Stomach (tissue), 4 donors: ENCODE measurements at regions not wholly inside any gene's neighbourhood (a gene's known extent, or its start where the extent isn't known, plus 50 kb on each side); places are given as distances from the start of the nearest gene placed in this dataset.

Experiments used
- CTCF ChIP-seq, 7 experiments: fragments of 450-650 bp in 4 of 7; fragments of 200-600 bp in 3 of 7; sonication (generic) in 3 of 7; IDR thresholded peaks; one replicate each; pipeline ENCODE4 v1.5.1; 2016 to 2019; ENCODE audit warnings: antibody characterized with exemption in 7 of 7, control low read depth in 2 of 7, mild to moderate bottlenecking in 1 of 7
- EP300 ChIP-seq: sonication (generic); formaldehyde crosslinking; IDR thresholded peaks from one replicate; pipeline ENCODE4 v1.6.1; 2017; ENCODE audit warnings: antibody characterized with exemption
- POLR2A ChIP-seq, 4 donors: fragments of 450-650 bp; IDR thresholded peaks; one replicate each; pipeline ENCODE4 v1.6.1; 2016; ENCODE audit warnings: antibody characterized with exemption in 4 of 4, control low read depth in 2 of 4, mild to moderate bottlenecking in 1 of 4, moderate library complexity in 1 of 4
- POLR2AphosphoS5 ChIP-seq, 3 donors: sonication (generic); formaldehyde crosslinking; IDR thresholded peaks; one replicate each; pipeline ENCODE4 v1.6.1; 2016; ENCODE audit warnings: antibody characterized with exemption in 3 of 3

GRCh38 chrX:149993989-149994388 is 55.7 kb upstream of the EOLA2 start:
- TF ChIP-seq CTCF (IDR thresholded peaks at IDR 0.05) (no peak), POLR2AphosphoS5 (IDR thresholded peaks at IDR 0.05) (no peak), POLR2A (IDR thresholded peaks at IDR 0.05) (no peak), EP300 (no peak)
